Glutamatergic neuron (in vitro differentiated cells): ENCODE measurements at regions not wholly inside any gene's neighbourhood (a gene's known extent, or its start where the extent isn't known, plus 50 kb on each side); places are given as distances from the start of the nearest gene placed in this dataset.

Experiments used
- DNase-seq: peaks from one replicate; pipeline ENCODE4 v3.0.0; 2022
- H3K27ac Mint-ChIP-seq: one replicate; pipeline ENCODE4 v1.8.0; 2020; ENCODE audit warnings: mild to moderate bottlenecking, mixed read lengths, inconsistent platforms; ENCODE audit not compliant: unreplicated experiment
- H3K27me3 Mint-ChIP-seq: one replicate; pipeline ENCODE4 v1.8.0; 2020; ENCODE audit warnings: mild to moderate bottlenecking, moderate library complexity, mixed read lengths, inconsistent platforms; ENCODE audit not compliant: unreplicated experiment
- H3K36me3 Mint-ChIP-seq: one replicate; pipeline ENCODE4 v1.8.0; 2020; ENCODE audit warnings: mild to moderate bottlenecking, mixed read lengths, inconsistent platforms; ENCODE audit not compliant: unreplicated experiment
- H3K4me1 Mint-ChIP-seq: one replicate; pipeline ENCODE4 v1.8.0; 2020; ENCODE audit warnings: mild to moderate bottlenecking, low read depth, mixed read lengths, inconsistent platforms; ENCODE audit not compliant: unreplicated experiment
- H3K4me3 Mint-ChIP-seq: one replicate; pipeline ENCODE4 v1.8.0; 2020; ENCODE audit warnings: mild to moderate bottlenecking, mixed read lengths, inconsistent platforms; ENCODE audit not compliant: unreplicated experiment
- H3K9me3 Mint-ChIP-seq: one replicate; pipeline ENCODE4 v1.8.0; 2020; ENCODE audit warnings: mild to moderate bottlenecking, moderate library complexity, mixed read lengths, inconsistent platforms; ENCODE audit not compliant: unreplicated experiment
- CTCF ChIP-seq: fragments of 200-600 bp; sonication (generic); IDR thresholded peaks from one replicate; pipeline ENCODE4 v1.5.0; 2021; ENCODE audit not compliant: partially characterized antibody, unreplicated experiment

GRCh38 chr1:57483954-57484353 lies 60.1 kb upstream of the DAB1 start:
- Mint-ChIP-seq H3K36me3 (no peaks in the 10 kb centered on the region), H3K4me1 (no peaks in the 10 kb centered on the region), H3K4me3 (no peak overlapping the region), H3K9me3 (no peaks in the 10 kb centered on the region), H3K27ac (no peak overlapping the region), H3K27me3 (no peaks in the 10 kb centered on the region)
- no peak for TF ChIP-seq CTCF
- DNase-seq: no peak

- DNase-seq: no peak
- Mint-ChIP-seq H3K9me3 (no peaks in the 10 kb centered on the region), H3K27ac (no peak overlapping the region), H3K4me1 (no peaks in the 10 kb centered on the region), H3K4me3 (no peak overlapping the region), H3K36me3 (no peaks in the 10 kb centered on the region), H3K27me3 (no peaks in the 10 kb centered on the region)
- no peak for TF ChIP-seq CTCF
Observed at GRCh38 chr1:57479471-57479870, 55.6 kb upstream of the DAB1 start.

- no peak for TF ChIP-seq CTCF
- Mint-ChIP-seq H3K4me3 (no peak overlapping the region), H3K36me3 (peaks cover 10% of the 10 kb centered on the region), H3K4me1 (no peaks in the 10 kb centered on the region), H3K27ac (no peak overlapping the region), H3K27me3 (peaks cover 2% of the 10 kb centered on the region), H3K9me3 (no peaks in the 10 kb centered on the region)
- DNase-seq: no peak
Observed at GRCh38 chr1:57475366-57475765, 51.5 kb upstream of the DAB1 start.

DNA sequence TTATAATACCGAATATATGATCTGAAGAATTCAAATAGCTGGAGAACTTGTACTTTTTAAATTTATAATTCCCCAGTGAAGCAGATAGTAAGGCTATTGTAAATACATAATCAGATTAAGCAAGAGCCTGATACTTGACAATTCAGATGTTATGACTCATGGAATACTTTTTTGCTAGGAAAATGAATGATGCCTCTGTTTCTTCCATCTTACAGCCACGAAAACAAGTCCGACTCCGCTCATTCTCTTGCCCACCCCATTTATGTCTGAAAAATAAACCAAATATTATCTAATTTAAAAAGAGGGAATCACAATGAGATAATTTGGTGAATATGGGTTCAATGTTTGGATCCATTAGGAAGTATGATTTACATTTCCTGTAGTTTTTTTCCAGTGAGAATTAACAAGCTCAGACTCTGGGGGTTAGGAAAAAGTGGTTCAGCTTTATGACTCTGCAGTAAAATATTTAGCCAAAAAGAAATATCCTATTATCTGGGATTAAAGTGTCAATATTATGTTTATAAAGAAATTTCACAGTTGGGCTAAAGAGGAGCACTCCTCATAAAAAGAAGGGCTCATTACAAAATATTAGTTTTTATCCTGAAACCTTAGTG lies 50.4 kb upstream of the DAB1 start:
- Mint-ChIP-seq H3K27ac (no peak overlapping the region), H3K9me3 (no peaks in the 10 kb centered on the region), H3K36me3 (peaks cover 10% of the 10 kb centered on the region)

More for the DNA sequence above, 50.4 kb upstream of the DAB1 start:
- Mint-ChIP-seq H3K27me3 (peaks cover 2% of the 10 kb centered on the region), H3K4me3 (no peak overlapping the region), H3K4me1 (no peaks in the 10 kb centered on the region)
- TF ChIP-seq CTCF: no peak
- DNase-seq: no peak
